H1 (cell line): ENCODE measurements at regions not wholly inside any gene's neighbourhood (a gene's known extent, or its start where the extent isn't known, plus 50 kb on each side); places are given as distances from the start of the nearest gene placed in this dataset.

Experiments used
- ATF2 ChIP-seq: IDR thresholded peaks from 2 replicates; pipeline ENCODE4 v1.6.1; 2012; ENCODE audit warnings: low read length, inconsistent platforms
- CHD1 ChIP-seq: IDR thresholded peaks from 2 replicates; pipeline ENCODE4 v1.6.1; 2012; ENCODE audit warnings: low read depth, low read length, improper control_type of control experiment
- CHD2 ChIP-seq: IDR thresholded peaks from 2 replicates; pipeline ENCODE4 v1.6.1; 2012; ENCODE audit warnings: low read length, improper control_type of control experiment
- NANOG ChIP-seq: IDR thresholded peaks from 2 replicates; pipeline ENCODE4 v1.6.1; 2011; ENCODE audit warnings: low read length, low read depth, mild to moderate bottlenecking, inconsistent platforms; ENCODE audit not compliant: insufficient read depth, poor library complexity, severe bottlenecking
- PHF8 ChIP-seq: fragments of 200-600 bp; sonication (generic); conservative IDR thresholded peaks from 2 replicates; pipeline ENCODE4 v1.7.1; 2012; ENCODE audit warnings: low read depth, mild to moderate bottlenecking, inconsistent platforms, low read length, moderate library complexity
- RFX5 ChIP-seq: IDR thresholded peaks from 2 replicates; pipeline ENCODE4 v1.6.1; 2011; ENCODE audit warnings: low read depth, low read length, improper control_type of control experiment, borderline replicate concordance

DNA sequence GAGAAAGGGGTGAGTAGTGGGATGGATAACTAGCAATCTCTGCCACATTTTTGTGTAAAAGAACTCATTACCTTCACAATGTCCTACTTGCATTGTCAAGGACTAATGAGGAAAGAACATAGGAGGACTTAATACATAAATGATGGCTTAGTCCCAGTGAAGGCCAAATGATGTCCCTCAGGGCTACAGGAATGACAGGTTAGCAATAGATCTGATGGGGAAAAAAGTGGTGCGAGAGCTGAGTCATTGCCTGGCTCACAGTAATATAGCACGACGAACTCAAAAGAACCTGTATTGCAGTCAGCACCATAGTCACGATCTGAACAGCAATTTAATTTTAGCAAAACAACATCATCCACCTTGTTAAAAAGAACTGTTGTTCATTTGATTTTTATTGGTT is 70.9 kb upstream of the ARHGAP36 start (continued):
- TF ChIP-seq CHD2: no peak
- TF ChIP-seq NANOG: no peak
- no peak for TF ChIP-seq ATF2
- TF ChIP-seq CHD1: no peak
- TF ChIP-seq RFX5: no peak
- TF ChIP-seq PHF8: no peak
- TF ChIP-seq, all 59 proteins: peak for 0
